ENCODE measurements at regions not wholly inside any gene's neighbourhood (a gene's known extent, or its start where the extent isn't known, plus 50 kb on each side); places are given as distances from the start of the nearest gene placed in this dataset.

DNA sequence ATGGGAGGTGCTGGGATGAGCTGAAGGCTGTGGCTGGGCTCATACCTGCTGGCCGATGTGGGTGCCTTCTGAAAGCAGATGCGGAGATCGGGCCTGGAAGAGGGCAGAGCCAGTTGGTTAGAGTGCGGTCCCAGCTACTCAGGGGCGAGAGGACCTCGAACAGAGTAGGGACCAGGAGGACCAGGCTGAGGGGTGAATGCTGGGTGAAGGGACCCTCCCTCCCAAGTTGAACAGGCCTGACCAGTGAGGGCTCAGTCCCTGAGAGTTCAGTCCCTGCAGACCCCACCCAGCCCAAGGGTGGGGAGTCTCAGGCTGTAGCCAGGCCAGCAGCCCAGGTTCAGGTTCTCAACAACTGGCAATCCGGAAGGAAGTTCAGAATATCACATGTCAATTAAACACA is 232.8 kb upstream of the HS6ST1 start:
- TF ChIP-seq POLR2A (IDR thresholded peaks at IDR 0.05) = no peak
- TF ChIP-seq, protein P1, sequence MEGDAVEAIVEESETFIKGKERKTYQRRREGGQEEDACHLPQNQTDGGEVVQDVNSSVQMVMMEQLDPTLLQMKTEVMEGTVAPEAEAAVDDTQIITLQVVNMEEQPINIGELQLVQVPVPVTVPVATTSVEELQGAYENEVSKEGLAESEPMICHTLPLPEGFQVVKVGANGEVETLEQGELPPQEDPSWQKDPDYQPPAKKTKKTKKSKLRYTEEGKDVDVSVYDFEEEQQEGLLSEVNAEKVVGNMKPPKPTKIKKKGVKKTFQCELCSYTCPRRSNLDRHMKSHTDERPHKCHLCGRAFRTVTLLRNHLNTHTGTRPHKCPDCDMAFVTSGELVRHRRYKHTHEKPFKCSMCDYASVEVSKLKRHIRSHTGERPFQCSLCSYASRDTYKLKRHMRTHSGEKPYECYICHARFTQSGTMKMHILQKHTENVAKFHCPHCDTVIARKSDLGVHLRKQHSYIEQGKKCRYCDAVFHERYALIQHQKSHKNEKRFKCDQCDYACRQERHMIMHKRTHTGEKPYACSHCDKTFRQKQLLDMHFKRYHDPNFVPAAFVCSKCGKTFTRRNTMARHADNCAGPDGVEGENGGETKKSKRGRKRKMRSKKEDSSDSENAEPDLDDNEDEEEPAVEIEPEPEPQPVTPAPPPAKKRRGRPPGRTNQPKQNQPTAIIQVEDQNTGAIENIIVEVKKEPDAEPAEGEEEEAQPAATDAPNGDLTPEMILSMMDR (IDR thresholded peaks at IDR 0.05) = no peak
- TF ChIP-seq POLR2AphosphoS5 (IDR thresholded peaks at IDR 0.05) = no peak

Measured in gastroesophageal sphincter (tissue), 3 donors.